A673 (cell line): ENCODE measurements at regions not wholly inside any gene's neighbourhood (a gene's known extent, or its start where the extent isn't known, plus 50 kb on each side); places are given as distances from the start of the nearest gene placed in this dataset.

ENCODE experiments used
- BruUV-seq: library from RNA; stranded (reverse); fragments of 400-500 nt; replicated peaks from 2 replicates; lab custom pipeline; 2021; lab: Mats Ljungman, UMichigan
- CTCF ChIA-PET: fragments of 300-600 bp; sonication (Branson Sonifier 250); formaldehyde crosslinking; loops from one replicate; lab custom pipeline; 2022; ENCODE audit warnings: antibody characterized with exemption; lab: Charles Lee
- POLR2A ChIA-PET: fragments of 300-600 bp; sonication (Branson Sonifier 250); formaldehyde crosslinking; loops from one replicate; lab custom pipeline; 2022; ENCODE audit warnings: antibody characterized with exemption; ENCODE audit not compliant: low non-redundant PET; lab: Charles Lee
- DNase-seq: peaks from one replicate; pipeline ENCODE4 v3.0.0-alpha.2; 2015; ENCODE audit warnings: low spot score
- H3K27ac ChIP-seq: fragments of 200-600 bp; sonication (generic); 2 replicates; pipeline ENCODE4 v1.5.1; 2016; ENCODE audit warnings: mixed run types, low read depth, mild to moderate bottlenecking, mixed read lengths, antibody characterized with exemption, low read length; ENCODE audit not compliant: poor library complexity, severe bottlenecking
- H3K27me3 ChIP-seq: fragments of 200-600 bp; sonication (generic); replicated peaks from 2 replicates; pipeline ENCODE4 v1.6.1; 2017; ENCODE audit warnings: mixed run types, low read depth, mild to moderate bottlenecking, mixed read lengths, antibody characterized with exemption, low read length; ENCODE audit not compliant: insufficient read depth, poor library complexity
- H3K36me3 ChIP-seq: fragments of 200-600 bp; sonication (generic); 2 replicates; pipeline ENCODE4 v1.6.1; 2016; ENCODE audit warnings: mixed run types, mild to moderate bottlenecking, mixed read lengths, antibody characterized with exemption, low read length; ENCODE audit not compliant: insufficient read depth, poor library complexity, severe bottlenecking
- H3K4me1 ChIP-seq: fragments of 200-600 bp; sonication (generic); 2 replicates; pipeline ENCODE4 v1.6.1; 2017; ENCODE audit warnings: mixed run types, mild to moderate bottlenecking, mixed read lengths, antibody characterized with exemption, low read length; ENCODE audit not compliant: insufficient read depth, poor library complexity, severe bottlenecking
- H3K4me3 ChIP-seq: fragments of 200-600 bp; sonication (generic); 2 replicates; pipeline ENCODE4 v1.5.1; 2016; ENCODE audit warnings: low read depth, mixed run types, mild to moderate bottlenecking, mixed read lengths, low read length; ENCODE audit not compliant: poor library complexity, severe bottlenecking
- H3K9me3 ChIP-seq: fragments of 200-600 bp; sonication (generic); 2 replicates; pipeline ENCODE4 v1.6.1; 2016; ENCODE audit warnings: mixed run types, low read depth, mild to moderate bottlenecking, mixed read lengths, antibody characterized with exemption, low read length; ENCODE audit not compliant: poor library complexity, severe bottlenecking
- EZH2 ChIP-seq: fragments of 200-600 bp; sonication (generic); IDR thresholded peaks from 2 replicates; pipeline ENCODE4 v1.6.1; 2017; ENCODE audit warnings: borderline replicate concordance, low read depth, mild to moderate bottlenecking, mixed read lengths, antibody characterized with exemption, low read length; ENCODE audit not compliant: poor library complexity, severe bottlenecking
- intact Hi-C: fragments of 100-400 bp; cut with micrococcal nuclease; formaldehyde crosslinking; loops from one replicate; pipeline ENCODE4 v1.10.0; 2022; ENCODE audit not compliant: unreplicated experiment
- TF ChIP-seq, protein P1 (sequence below): fragments of 300-800, 200-600 bp; sonication (generic); conservative IDR thresholded peaks from 2 replicates; pipeline ENCODE4 v1.5.1; 2017; ENCODE audit warnings: low read depth, mild to moderate bottlenecking, antibody characterized with exemption, low read length, moderate library complexity, mixed read lengths

- BruUV-seq = no TSS peak
- ChIA-PET POLR2A (no interaction called here), CTCF (no interaction called here)
- TF ChIP-seq, protein P1, sequence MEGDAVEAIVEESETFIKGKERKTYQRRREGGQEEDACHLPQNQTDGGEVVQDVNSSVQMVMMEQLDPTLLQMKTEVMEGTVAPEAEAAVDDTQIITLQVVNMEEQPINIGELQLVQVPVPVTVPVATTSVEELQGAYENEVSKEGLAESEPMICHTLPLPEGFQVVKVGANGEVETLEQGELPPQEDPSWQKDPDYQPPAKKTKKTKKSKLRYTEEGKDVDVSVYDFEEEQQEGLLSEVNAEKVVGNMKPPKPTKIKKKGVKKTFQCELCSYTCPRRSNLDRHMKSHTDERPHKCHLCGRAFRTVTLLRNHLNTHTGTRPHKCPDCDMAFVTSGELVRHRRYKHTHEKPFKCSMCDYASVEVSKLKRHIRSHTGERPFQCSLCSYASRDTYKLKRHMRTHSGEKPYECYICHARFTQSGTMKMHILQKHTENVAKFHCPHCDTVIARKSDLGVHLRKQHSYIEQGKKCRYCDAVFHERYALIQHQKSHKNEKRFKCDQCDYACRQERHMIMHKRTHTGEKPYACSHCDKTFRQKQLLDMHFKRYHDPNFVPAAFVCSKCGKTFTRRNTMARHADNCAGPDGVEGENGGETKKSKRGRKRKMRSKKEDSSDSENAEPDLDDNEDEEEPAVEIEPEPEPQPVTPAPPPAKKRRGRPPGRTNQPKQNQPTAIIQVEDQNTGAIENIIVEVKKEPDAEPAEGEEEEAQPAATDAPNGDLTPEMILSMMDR = no peak
- no peak for TF ChIP-seq EZH2
- no peaks in the 10 kb centered on the region for H3K9me3 ChIP-seq
- no peak overlapping the region for H3K27ac ChIP-seq
- no peaks in the 10 kb centered on the region for H3K27me3 ChIP-seq
- no peaks in the 10 kb centered on the region for H3K36me3 ChIP-seq
- DNase-seq = no peak
- intact Hi-C loops = no loop called here
- H3K4me3 ChIP-seq = no peak overlapping the region
- no peaks in the 10 kb centered on the region for H3K4me1 ChIP-seq
Observed at GRCh38 chr3:124227150-124227630, 235.3 kb upstream of the ROPN1 start.

GRCh38 chr3:124229420-124229819 is 237.5 kb upstream of the ROPN1 start:
- intact Hi-C loops = no loop called here
- CTCF ChIA-PET = no interaction called here
- TF ChIP-seq EZH2 = no peak
- TF ChIP-seq, protein P1 = no peak
- Histone ChIP-seq H3K36me3 (no peaks in the 10 kb centered on the region), H3K4me1 (no peaks in the 10 kb centered on the region), H3K9me3 (no peaks in the 10 kb centered on the region), H3K4me3 (no peak overlapping the region), H3K27ac (no peak overlapping the region), H3K27me3 (no peaks in the 10 kb centered on the region)
- no TSS peak for BruUV-seq
- POLR2A ChIA-PET = no interaction called here
- DNase-seq = no peak

- no peak for TF ChIP-seq EZH2
- TF ChIP-seq, protein P1 = no peak
- no peaks in the 10 kb centered on the region for H3K9me3 ChIP-seq
- intact Hi-C loops = no loop called here
- POLR2A ChIA-PET = no interaction called here
- H3K36me3 ChIP-seq = no peaks in the 10 kb centered on the region
- no TSS peak for BruUV-seq
- no peaks in the 10 kb centered on the region for H3K27me3 ChIP-seq
- H3K4me3 ChIP-seq = no peak overlapping the region
- DNase-seq = no peak
- H3K4me1 ChIP-seq = no peaks in the 10 kb centered on the region
- CTCF ChIA-PET = no interaction called here
- H3K27ac ChIP-seq = no peak overlapping the region
Observed at GRCh38 chr3:124229836-124230235, 237.9 kb upstream of the ROPN1 start.
